HG02973 (cell line): ENCODE measurements at regions not wholly inside any gene's neighbourhood (a gene's known extent, or its start where the extent isn't known, plus 50 kb on each side); places are given as distances from the start of the nearest gene placed in this dataset.
"Not testable (repeated sequence)": the region's sequence is repeated elsewhere in the genome, so short reads cannot be mapped to it uniquely, and the experiment has no call there.

Source experiments
- ATAC-seq: cut with Tn5 transposase; IDR thresholded peaks from one replicate; pipeline ENCODE4 v1.9.1; 2021; ENCODE audit warnings: moderate library complexity; ENCODE audit not compliant: unreplicated experiment

- not testable (repeated sequence) for ATAC-seq
Measured at GRCh38 chr7:86045197-86045596, 598.5 kb upstream of the GRM3 start.

- ATAC-seq = no peak
Measured at GRCh38 chr7:86025807-86026206, 617.9 kb upstream of the GRM3 start.

GRCh38 chr7:86013662-86014061 is 630.0 kb upstream of the GRM3 start:
- no peak for ATAC-seq

GRCh38 chr7:86012971-86013370 is 630.7 kb upstream of the GRM3 start:
- ATAC-seq = no peak

GRCh38 chr7:86008898-86009297 is 634.8 kb upstream of the GRM3 start:
- no peak for ATAC-seq

- ATAC-seq = no peak
Measured at GRCh38 chr7:86006909-86007308, 636.8 kb upstream of the GRM3 start.

GRCh38 chr7:86002858-86003257 is 640.9 kb upstream of the GRM3 start:
- no peak for ATAC-seq

GRCh38 chr7:85997515-85997914 is 646.2 kb upstream of the GRM3 start:
- ATAC-seq = no peak

- no peak for ATAC-seq
Measured at GRCh38 chr7:85995101-85995500, 648.6 kb upstream of the GRM3 start.

- no peak for ATAC-seq
Measured at GRCh38 chr7:85980740-85981139, 663.0 kb upstream of the GRM3 start.

- ATAC-seq = no peak
Measured at GRCh38 chr7:85974176-85974575, 669.5 kb upstream of the GRM3 start.

- ATAC-seq = no peak
Measured at GRCh38 chr7:85972504-85973141, 671.1 kb upstream of the GRM3 start.

- ATAC-seq = no peak
Measured at GRCh38 chr7:85954961-85955360, 688.7 kb upstream of the GRM3 start.

GRCh38 chr7:85950871-85951270 is 692.8 kb upstream of the GRM3 start:
- ATAC-seq = no peak

- no peak for ATAC-seq
Measured at GRCh38 chr7:85950418-85950817, 693.3 kb upstream of the GRM3 start.

- ATAC-seq = no peak
Measured at GRCh38 chr7:85947767-85948166, 695.9 kb upstream of the GRM3 start.

- no peak for ATAC-seq
Measured at GRCh38 chr7:85940798-85941197, 702.9 kb upstream of the GRM3 start.

- no peak for ATAC-seq
Measured at GRCh38 chr7:85931919-85932318, 711.8 kb upstream of the GRM3 start.

- ATAC-seq = no peak
Measured at GRCh38 chr7:85928500-85928899, 715.2 kb upstream of the GRM3 start.

GRCh38 chr7:85927226-85927625 is 716.5 kb upstream of the GRM3 start:
- ATAC-seq = no peak

GRCh38 chr7:85924062-85924461 is 719.6 kb upstream of the GRM3 start:
- no peak for ATAC-seq

- no peak for ATAC-seq
Measured at GRCh38 chr7:85916016-85916415, 727.7 kb upstream of the GRM3 start.

- ATAC-seq = no peak
Measured at GRCh38 chr7:85914437-85914836, 727.6 kb upstream of the SEMA3D start.
